Skeletal muscle cell (primary cell): ENCODE measurements at regions not wholly inside any gene's neighbourhood (a gene's known extent, or its start where the extent isn't known, plus 50 kb on each side); places are given as distances from the start of the nearest gene placed in this dataset.

ENCODE experiments used
- DNase-seq: peaks from one replicate; pipeline ENCODE4 v3.0.0-alpha.2; 2010; ENCODE audit warnings: low read depth
- H3K4me3 ChIP-seq: 2 replicates; pipeline ENCODE4 v1.5.1; 2011; ENCODE audit warnings: low read depth, mild to moderate bottlenecking, control low read depth, low read length, moderate library complexity

GRCh38 chr1:47548637-47549036, 110.8 kb downstream of the FOXD2 start:
- no peak for DNase-seq
- H3K4me3 ChIP-seq = no peak overlapping the region

DNA sequence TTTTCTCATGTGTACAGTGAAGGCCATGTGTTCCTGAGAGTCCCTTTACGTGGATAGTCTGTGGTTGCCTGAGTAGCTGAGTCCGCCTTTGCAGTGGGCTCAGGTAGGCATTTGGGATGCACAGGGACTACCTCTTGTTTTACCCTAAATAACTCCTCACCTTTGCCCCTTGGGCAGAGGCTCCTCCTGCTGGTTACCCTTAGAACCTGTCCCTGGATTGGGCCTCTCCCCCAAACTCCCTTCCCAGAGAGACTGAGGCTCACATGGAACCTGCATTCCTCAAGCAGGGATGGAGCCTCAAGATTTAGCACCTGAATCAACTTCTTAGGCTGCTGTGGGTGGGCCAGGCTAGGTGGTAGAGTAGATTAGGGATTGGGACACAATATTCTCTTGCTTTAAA, 111.7 kb downstream of the FOXD2 start:
- no peak for DNase-seq
- H3K4me3 ChIP-seq = no peak overlapping the region

DNA sequence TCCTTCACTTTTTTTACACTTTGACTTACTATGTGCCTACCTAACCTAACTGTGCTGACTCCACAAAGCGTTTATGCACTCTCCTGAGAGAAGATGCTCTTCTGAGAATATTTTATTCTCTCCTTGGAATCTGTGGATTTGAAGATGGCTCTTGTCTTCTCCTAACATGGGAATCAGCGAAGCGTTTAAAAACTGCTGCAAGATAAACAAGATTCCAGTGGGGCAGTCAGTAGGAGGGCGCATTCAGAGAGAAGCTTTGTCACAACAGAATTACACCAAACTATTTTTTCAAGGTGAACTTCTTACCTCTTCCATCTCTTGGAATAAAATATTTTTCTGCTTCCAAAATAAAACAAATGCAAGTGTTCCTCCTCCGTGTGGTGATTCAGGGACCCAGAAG, 113.1 kb downstream of the FOXD2 start:
- no peak overlapping the region for H3K4me3 ChIP-seq
- DNase-seq = no peak

DNA sequence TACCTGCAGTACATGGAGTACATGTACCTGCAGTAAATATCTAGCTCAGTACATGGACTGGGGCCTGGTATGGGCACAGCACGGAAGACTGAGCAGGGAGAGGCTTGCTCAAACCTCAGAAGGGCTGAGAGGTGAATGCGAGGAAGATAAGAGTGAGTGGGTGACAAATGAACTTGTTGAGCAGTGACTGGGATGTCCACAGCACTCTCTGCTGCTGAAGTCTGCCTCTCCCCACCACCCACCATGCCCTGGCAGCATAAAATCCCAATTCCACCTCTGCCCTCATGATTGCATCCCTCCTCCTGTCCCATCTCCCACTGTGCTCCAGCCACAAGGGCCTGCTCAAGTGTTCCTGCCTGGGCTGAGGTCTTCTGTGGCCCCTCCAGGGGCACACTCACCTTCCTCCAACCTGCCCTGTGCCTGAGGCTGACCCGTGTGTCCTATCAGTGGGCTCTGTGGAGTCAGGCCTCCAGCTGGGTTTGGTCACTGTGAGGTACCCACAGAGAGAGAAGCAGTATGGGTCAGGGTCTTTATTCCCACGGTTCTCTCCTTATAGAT, 114.2 kb downstream of the FOXD2 start:
- no peak for DNase-seq

GRCh38 chr1:47554082-47554481, 116.2 kb downstream of the FOXD2 start:
- DNase-seq = no peak
- no peak overlapping the region for H3K4me3 ChIP-seq

More for the DNA sequence above, 114.2 kb downstream of the FOXD2 start:
- H3K4me3 ChIP-seq = no peak overlapping the region

DNA sequence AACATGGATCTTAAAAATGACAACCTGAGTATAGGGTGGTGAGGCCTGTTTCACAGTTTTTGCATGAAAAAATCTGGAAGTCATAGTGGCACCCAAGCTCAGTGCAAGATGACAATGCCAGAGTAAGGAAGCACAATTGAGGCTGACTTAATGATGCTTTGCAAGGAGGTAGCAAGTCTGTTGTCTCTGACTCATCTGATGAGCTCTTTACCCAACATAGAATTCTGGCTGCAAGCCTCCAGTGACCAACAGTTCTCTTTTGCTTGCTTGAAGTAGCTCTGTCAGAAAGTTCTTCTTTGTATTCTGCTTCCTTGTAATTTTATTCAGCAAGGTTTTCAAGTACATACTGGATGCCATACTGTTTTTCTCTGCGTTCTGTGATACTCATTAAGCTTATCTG, 117.1 kb downstream of the FOXD2 start:
- no peak for DNase-seq
- no peak overlapping the region for H3K4me3 ChIP-seq

- no peak for DNase-seq
Measured at GRCh38 chr1:47555306-47555705, 117.5 kb downstream of the FOXD2 start.

DNA sequence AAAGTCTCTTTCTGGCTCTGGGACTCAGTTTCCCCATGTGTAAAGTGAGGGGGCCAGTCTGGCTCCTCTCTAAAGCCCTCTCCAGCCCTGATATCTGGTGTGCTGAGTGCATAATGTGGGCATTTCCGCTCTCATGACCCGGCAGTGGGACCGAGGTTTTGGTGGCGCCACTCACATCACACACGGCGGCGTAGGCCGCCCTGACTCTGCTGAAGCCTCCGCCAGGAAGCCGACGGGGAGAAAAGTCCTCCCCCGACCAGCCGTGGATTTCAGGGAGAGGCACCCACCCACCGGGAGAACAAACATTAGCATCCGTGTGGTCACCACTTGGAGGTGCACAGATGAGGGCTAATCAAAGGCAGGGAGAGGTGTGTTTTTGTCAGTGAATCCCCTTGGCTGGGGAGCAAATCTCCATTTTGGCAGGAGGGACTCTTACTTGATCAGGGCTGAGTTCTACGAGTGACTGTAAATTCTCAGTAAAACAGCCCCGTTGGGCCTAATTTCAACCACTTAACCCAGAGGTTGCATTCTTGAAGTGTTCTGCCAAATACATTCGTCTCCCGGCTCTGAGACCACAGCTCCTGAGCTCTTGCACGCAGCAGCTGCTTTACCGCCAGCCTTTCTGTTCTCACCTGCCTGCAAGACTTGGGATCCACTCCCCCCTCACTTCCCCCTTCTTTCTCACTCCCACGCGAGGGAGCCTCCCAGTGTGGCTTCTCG, 118.2 kb downstream of the FOXD2 start:
- H3K4me3 ChIP-seq = no peak overlapping the region
- DNase-seq = no peak

More at GRCh38 chr1:47555306-47555705, 117.5 kb downstream of the FOXD2 start:
- no peak overlapping the region for H3K4me3 ChIP-seq

GRCh38 chr1:47557066-47557465, 119.2 kb downstream of the FOXD2 start:
- no peak for DNase-seq
- no peak overlapping the region for H3K4me3 ChIP-seq

- H3K4me3 ChIP-seq = no peak overlapping the region
- no peak for DNase-seq
Measured at GRCh38 chr1:47558601-47559593, 121.1 kb downstream of the FOXD2 start.

DNA sequence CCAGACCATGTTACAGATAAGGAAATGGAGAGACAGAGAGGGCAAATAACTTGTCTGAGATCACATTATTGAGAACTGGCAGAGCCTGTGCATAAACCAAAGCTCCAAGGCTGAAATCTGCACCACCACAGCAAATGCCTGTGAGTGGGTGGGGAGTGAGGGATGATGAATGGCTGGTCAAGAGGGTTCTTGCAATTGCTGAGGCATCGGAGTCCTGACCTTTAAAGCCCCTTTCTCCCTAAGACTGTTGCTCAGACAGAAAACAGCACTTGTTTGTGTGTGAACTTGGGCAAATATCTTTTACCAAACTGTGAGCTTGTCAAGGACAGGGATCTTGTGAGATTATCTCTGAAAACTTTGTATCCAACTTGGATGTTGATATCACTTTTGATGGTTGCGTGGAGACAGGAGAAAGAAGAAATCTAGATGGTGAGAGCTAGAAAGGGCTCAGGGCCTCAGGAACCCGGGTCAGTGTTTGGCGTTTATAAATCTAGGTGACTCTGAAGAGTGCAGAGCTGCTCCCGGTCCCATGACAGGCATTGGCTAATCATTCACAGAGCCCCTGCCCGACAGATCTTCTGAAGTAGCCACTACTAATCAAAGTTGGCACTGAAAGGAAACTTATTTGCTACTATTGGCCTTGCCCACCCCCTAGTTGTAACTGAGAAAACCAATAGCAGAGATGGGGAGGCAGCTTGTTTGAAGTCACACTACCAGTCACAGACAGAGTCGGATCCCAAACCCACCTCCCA, 122.3 kb downstream of the FOXD2 start:
- no peak for DNase-seq
- no peak overlapping the region for H3K4me3 ChIP-seq

DNA sequence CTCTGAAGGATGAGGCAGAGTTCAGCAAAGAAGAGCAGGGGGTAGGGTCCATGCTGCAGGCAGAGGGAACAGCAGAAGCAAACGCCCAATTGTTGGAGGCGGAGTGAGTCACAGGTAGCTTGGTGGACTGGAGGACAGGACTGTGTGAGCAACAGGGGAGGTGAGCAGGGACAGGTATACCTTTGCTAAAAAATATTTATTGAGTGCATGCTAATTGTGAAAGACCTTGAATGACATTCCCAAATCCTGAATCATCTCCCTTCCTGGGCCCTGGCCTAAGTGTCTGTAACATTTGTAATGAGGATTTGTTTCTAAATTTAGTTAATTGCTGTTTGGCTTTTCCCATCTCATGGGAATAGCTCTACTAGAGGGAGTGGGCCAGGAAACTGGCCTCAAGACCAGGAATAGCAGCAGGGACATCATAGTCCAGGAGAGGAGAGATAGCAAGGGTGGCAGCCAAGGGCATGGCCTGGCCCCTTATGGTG, 123.7 kb downstream of the FOXD2 start:
- DNase-seq = no peak

DNA sequence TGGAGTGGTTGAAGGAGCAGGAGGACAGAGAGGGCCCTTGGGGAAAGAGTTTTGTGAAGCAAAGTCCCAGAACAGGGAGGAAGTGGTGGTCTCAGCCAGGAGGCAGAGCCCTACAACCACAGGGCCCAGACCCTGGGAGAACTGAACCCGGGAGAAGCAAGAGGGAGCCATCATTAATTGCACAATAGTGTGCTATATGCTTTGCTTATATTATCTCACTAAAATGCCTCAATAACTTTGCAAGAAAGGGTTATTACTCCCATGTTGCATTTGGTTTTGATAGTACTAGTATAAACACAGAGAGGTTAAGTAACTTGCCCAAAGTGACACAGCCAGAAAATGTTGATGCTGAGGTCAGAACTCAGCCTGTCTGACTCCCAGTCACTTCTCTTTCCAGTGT, 124.3 kb downstream of the FOXD2 start:
- H3K4me3 ChIP-seq = no peak overlapping the region
- DNase-seq = no peak

More for the DNA sequence above, 123.7 kb downstream of the FOXD2 start:
- H3K4me3 ChIP-seq = no peak overlapping the region

- no peak for DNase-seq
- H3K4me3 ChIP-seq = no peak overlapping the region
Measured at GRCh38 chr1:47562799-47563198, 125.0 kb downstream of the FOXD2 start.

DNA sequence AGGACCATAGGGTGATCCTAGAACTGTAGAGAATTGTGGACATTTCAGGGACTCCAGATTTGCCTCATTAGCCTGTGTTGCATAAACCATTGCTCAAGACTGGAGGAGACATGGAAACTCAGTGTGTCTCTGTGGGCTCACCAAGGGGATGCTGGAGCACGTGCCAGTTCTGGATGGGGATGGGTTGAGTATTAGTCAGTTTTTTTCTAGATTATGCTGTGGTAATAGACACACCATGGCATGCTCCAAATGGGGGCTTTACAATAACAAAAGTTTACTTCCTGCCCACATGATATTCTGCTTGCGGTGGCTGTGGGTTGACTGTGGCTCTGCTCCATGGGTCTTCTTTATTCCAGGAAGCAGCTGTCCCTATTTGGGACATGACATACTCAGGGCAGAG, 125.4 kb downstream of the FOXD2 start:
- H3K4me3 ChIP-seq = no peak overlapping the region
- DNase-seq = no peak

GRCh38 chr1:47564570-47564969, 126.7 kb downstream of the FOXD2 start:
- no peak for DNase-seq
- H3K4me3 ChIP-seq = no peak overlapping the region

DNA sequence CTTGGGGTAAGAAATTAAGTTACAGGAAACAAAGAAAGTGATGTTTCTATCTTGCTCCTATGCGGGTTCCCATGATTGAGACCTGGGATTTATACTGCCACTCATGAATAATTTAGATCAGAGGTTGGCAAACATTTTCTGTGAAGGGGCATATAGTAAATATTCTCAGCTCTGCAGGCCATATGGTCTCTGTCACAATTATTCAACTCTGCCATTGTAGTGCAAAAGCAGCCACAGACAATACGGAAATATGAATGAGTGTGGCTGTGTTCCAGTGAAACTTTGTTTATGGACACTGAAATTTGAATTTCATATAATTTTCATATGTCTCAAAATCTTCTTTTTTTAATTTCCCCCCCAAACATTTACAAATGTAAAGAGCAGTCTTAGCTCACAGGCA, 127.2 kb downstream of the FOXD2 start:
- no peak overlapping the region for H3K4me3 ChIP-seq
- DNase-seq = no peak

- no peak for DNase-seq
- H3K4me3 ChIP-seq = no peak overlapping the region
Measured at GRCh38 chr1:47565676-47566075, 127.8 kb downstream of the FOXD2 start.

DNA sequence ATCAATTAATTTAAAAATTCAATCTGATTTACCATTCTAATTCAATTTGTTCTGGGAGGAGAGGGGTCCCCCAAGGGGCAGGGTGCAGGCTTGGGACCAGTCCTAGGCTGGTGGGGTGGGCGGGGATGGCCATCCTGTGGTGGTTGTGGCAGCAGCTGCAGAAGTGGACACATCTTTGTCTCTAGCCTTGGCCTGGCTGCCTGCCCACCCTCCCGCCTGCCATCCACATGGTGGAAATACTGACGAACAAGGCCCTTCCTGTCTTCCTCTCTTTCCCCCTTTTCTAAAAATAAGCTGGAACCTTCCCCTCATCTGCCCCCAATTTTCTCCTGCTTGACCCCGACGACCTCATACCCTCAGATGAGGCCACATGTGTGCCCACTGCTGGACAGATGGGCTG, 130.9 kb downstream of the FOXD2 start:
- DNase-seq = no peak
- no peak overlapping the region for H3K4me3 ChIP-seq
